Keratinocyte (primary cell): ENCODE measurements at regions not wholly inside any gene's neighbourhood (a gene's known extent, or its start where the extent isn't known, plus 50 kb on each side); places are given as distances from the start of the nearest gene placed in this dataset.
"Not testable (repeated sequence)": the region's sequence is repeated elsewhere in the genome, so short reads cannot be mapped to it uniquely, and the experiment has no call there.

ENCODE experiments used
- DNase-seq: peaks from one replicate; pipeline ENCODE4 v3.0.0-alpha.2; 2011; ENCODE audit warnings: low read depth, missing footprints, low spot score
- FAIRE-seq: peaks from 2 replicates; lab custom pipeline; 2011; peaks lifted over from hg19 to GRCh38; lab: Jason Lieb, UNC
- H2AFZ ChIP-seq: 2 replicates; pipeline ENCODE4 v1.6.0; 2012; ENCODE audit warnings: low read length, control low read depth, inconsistent platforms; ENCODE audit not compliant: control insufficient read depth
- H3K27ac ChIP-seq: 2 replicates; pipeline ENCODE4 v1.5.1; 2011; ENCODE audit warnings: low read length; ENCODE audit not compliant: control insufficient read depth, insufficient read depth
- H3K27me3 ChIP-seq: 3 replicates; pipeline ENCODE4 v1.6.0; 2011; ENCODE audit warnings: low read length; ENCODE audit not compliant: control insufficient read depth, insufficient read depth; ENCODE audit errors: extremely low read depth
- H3K36me3 ChIP-seq, 2 experiments: 2 replicates in 1 of 2; 3 replicates in 1 of 2; pipeline ENCODE4 v1.5.1; 2011; ENCODE audit warnings: low read length in 2 of 2, mild to moderate bottlenecking in 1 of 2; ENCODE audit not compliant: control insufficient read depth in 2 of 2, insufficient read depth in 2 of 2; ENCODE audit errors: extremely low read depth in 1 of 2
- H3K4me1 ChIP-seq: 3 replicates; pipeline ENCODE4 v1.5.1; 2011; ENCODE audit warnings: low read length; ENCODE audit not compliant: control insufficient read depth, insufficient read depth; ENCODE audit errors: extremely low read depth
- H3K4me2 ChIP-seq: 3 replicates; pipeline ENCODE4 v1.6.0; 2011; ENCODE audit warnings: low read depth, low read length; ENCODE audit not compliant: control insufficient read depth, insufficient read depth; ENCODE audit errors: extremely low read depth
- H3K4me3 ChIP-seq, 3 experiments: fragments of 200-600 bp in 1 of 3; sonication (generic) in 1 of 3; 2 replicates in 2 of 3; 3 replicates in 1 of 3; pipeline ENCODE4 v1.5.1; 2011 to 2016; ENCODE audit warnings: low read length in 3 of 3, mild to moderate bottlenecking in 3 of 3, control low read depth in 2 of 3, inconsistent platforms in 1 of 3, low read depth in 1 of 3, mixed read lengths in 1 of 3, mixed run types in 1 of 3, moderate library complexity in 1 of 3; ENCODE audit not compliant: control insufficient read depth in 2 of 3, insufficient read depth in 2 of 3; ENCODE audit errors: extremely low read depth in 1 of 3
- H3K79me2 ChIP-seq: 2 replicates; pipeline ENCODE4 v1.6.0; 2012; ENCODE audit warnings: low read length; ENCODE audit not compliant: control insufficient read depth, insufficient read depth
- H3K9ac ChIP-seq: 3 replicates; pipeline ENCODE4 v1.6.0; 2011; ENCODE audit warnings: low read length; ENCODE audit not compliant: control insufficient read depth, insufficient read depth; ENCODE audit errors: extremely low read depth
- H3K9me1 ChIP-seq: 3 replicates; pipeline ENCODE4 v1.6.0; 2011; ENCODE audit warnings: low read length; ENCODE audit not compliant: control insufficient read depth, insufficient read depth; ENCODE audit errors: extremely low read depth
- H3K9me3 ChIP-seq: 2 replicates; pipeline ENCODE4 v1.5.1; 2012; ENCODE audit warnings: low read depth, low read length; ENCODE audit not compliant: control insufficient read depth
- H4K20me1 ChIP-seq: 3 replicates; pipeline ENCODE4 v1.6.0; 2011; ENCODE audit warnings: low read length; ENCODE audit not compliant: control insufficient read depth, insufficient read depth; ENCODE audit errors: extremely low read depth
- EZH2 ChIP-seq: IDR thresholded peaks from one replicate; pipeline ENCODE4 v1.6.1; 2012; ENCODE audit warnings: inconsistent platforms, mild to moderate bottlenecking, low read length, moderate library complexity
- dilution Hi-C: fragments of 300-500 bp; cut with MboI; formaldehyde crosslinking; loops from one replicate; pipeline ENCODE4 v1.7.0; 2020; ENCODE audit warnings: low sequenced_read_pairs; ENCODE audit not compliant: extremely low pct_ligation_motif_present
- TF ChIP-seq, protein P1 (sequence below), 3 experiments: IDR thresholded peaks in 1 of 3; conservative IDR thresholded peaks in 1 of 3; optimal IDR thresholded peaks in 1 of 3; 2 replicates in 2 of 3; 3 replicates in 1 of 3; pipeline versions ENCODE3 to v1.5.1; 2011; ENCODE audit warnings: low read length in 3 of 3, mild to moderate bottlenecking in 3 of 3, moderate library complexity in 2 of 3, control low read depth in 1 of 3, inconsistent platforms in 1 of 3; ENCODE audit not compliant: insufficient read depth in 2 of 3; ENCODE audit errors: extremely low read depth in 1 of 3

DNA sequence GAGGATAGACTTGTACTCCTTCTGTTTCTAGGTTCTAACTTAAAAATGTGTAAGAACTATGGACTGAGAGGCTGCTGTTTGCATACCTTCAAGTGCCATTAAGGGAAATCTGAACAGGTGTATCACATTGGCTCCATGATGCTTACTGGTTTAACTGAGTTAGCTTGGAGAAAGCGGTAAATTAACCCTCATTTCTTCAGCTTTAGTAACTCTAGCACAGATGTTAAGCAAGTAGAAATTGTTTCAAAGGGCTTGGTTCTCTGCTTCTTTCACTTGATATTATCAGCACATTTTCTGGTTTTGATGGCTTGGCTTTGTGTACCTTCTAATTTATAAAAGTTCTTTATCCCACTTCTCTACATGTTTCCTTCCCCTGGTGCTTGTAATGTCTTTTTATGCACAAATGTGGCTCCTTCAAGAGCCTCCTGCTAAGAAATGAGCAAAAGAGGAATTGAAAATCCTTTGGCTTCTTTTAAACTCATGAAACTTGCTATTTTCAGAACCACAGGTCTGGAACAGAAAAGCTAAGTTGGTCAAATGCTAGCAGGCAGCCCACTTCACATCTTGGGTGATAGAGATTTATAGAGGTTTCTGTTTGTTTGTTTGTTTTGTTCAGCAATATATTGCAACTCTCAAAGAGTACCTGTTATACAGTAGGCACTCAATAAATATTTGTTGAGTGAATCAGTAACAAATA lies 249.9 kb upstream of the THUMPD2 start:
- peak; percentile 78 for FAIRE-seq
- no peak overlapping the region for H3K9ac ChIP-seq
- H3K27me3 ChIP-seq, result no peaks in the 10 kb centered on the region
- H2AFZ ChIP-seq, result no peak overlapping the region
- H3K4me2 ChIP-seq, result no peak overlapping the region
- dilution Hi-C loops, result no loop called here
- H3K36me3 ChIP-seq, result no peaks in the 10 kb centered on the region
- no peak overlapping the region for H3K4me3 ChIP-seq
- H3K27ac ChIP-seq, result no peak overlapping the region
- peaks cover 19% of the 10 kb centered on the region for H3K4me1 ChIP-seq
- no peaks in the 10 kb centered on the region for H3K9me3 ChIP-seq
- no peaks in the 10 kb centered on the region for H4K20me1 ChIP-seq
- no peaks in the 10 kb centered on the region for H3K9me1 ChIP-seq
- DNase-seq, result no peak
- H3K79me2 ChIP-seq, result no peaks in the 10 kb centered on the region
- no peak for TF ChIP-seq EZH2
- TF ChIP-seq, protein P1, sequence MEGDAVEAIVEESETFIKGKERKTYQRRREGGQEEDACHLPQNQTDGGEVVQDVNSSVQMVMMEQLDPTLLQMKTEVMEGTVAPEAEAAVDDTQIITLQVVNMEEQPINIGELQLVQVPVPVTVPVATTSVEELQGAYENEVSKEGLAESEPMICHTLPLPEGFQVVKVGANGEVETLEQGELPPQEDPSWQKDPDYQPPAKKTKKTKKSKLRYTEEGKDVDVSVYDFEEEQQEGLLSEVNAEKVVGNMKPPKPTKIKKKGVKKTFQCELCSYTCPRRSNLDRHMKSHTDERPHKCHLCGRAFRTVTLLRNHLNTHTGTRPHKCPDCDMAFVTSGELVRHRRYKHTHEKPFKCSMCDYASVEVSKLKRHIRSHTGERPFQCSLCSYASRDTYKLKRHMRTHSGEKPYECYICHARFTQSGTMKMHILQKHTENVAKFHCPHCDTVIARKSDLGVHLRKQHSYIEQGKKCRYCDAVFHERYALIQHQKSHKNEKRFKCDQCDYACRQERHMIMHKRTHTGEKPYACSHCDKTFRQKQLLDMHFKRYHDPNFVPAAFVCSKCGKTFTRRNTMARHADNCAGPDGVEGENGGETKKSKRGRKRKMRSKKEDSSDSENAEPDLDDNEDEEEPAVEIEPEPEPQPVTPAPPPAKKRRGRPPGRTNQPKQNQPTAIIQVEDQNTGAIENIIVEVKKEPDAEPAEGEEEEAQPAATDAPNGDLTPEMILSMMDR (optimal IDR thresholded peaks at IDR 0.05 in 1 of 3, IDR thresholded peaks at IDR 0.05 in 1 of 3, conservative IDR thresholded peaks at IDR 0.05 in 1 of 3; ENCODE audit: extremely low read depth in 1 of 3, insufficient read depth in 2 of 3, low read length in 3 of 3), result no peak

DNA sequence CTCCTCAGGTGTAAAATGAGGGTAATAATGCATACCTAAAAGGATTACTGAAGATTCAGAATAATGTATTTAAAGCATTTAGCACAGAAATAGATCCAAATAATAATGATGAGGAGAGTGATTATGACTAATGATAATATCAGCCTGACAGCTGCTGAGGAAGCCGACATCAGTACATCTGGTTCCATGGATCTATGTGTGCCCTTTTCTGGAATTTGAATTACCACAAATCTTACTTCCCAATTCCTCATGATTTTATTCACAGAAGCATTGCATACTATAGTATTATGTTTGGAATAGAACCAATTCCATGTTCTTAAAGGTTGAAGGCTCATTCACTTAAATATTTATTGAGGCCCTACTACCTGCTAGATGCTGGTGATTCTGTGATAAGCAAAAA lies 248.9 kb upstream of the THUMPD2 start:
- H3K4me2 ChIP-seq, result no peak overlapping the region
- no peak for TF ChIP-seq EZH2
- TF ChIP-seq, protein P1 (optimal IDR thresholded peaks at IDR 0.05 in 1 of 3, IDR thresholded peaks at IDR 0.05 in 1 of 3, conservative IDR thresholded peaks at IDR 0.05 in 1 of 3; ENCODE audit: extremely low read depth in 1 of 3, insufficient read depth in 2 of 3, low read length in 3 of 3), result no peak
- no peaks in the 10 kb centered on the region for H3K36me3 ChIP-seq
- no peaks in the 10 kb centered on the region for H3K9me3 ChIP-seq
- H3K4me1 ChIP-seq, result peaks cover 9% of the 10 kb centered on the region
- no peaks in the 10 kb centered on the region for H3K79me2 ChIP-seq
- H3K4me3 ChIP-seq, result no peak overlapping the region
- H4K20me1 ChIP-seq, result no peaks in the 10 kb centered on the region
- H2AFZ ChIP-seq, result no peak overlapping the region
- dilution Hi-C loops, result no loop called here
- no peak overlapping the region for H3K9ac ChIP-seq
- H3K27me3 ChIP-seq, result no peaks in the 10 kb centered on the region
- H3K9me1 ChIP-seq, result no peaks in the 10 kb centered on the region
- DNase-seq, result no peak
- no peak for FAIRE-seq
- no peak overlapping the region for H3K27ac ChIP-seq

DNA sequence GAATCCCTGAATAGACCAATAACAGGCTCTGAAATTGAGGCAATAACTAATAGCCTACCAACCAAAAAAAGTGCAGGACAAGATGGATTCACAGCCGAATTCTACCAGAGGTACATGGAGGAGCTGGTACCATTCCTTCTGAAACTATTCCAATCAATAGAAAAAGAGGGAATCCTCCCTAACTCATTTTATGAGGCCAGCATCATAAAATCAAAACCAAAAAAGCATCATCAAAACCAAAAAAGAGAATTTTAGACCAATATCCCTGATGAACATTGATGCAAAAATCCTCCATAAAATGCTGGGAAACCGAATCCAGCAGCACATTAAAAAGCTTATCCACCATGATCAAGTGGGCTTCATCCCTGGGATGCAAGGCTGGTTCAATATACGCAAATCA lies 246.2 kb upstream of the THUMPD2 start:
- H3K4me1 ChIP-seq, H2AFZ ChIP-seq, H3K4me2 ChIP-seq, FAIRE-seq, dilution Hi-C loops, H3K9ac ChIP-seq, DNase-seq, H3K27me3 ChIP-seq, H3K79me2 ChIP-seq, H3K4me3 ChIP-seq, H3K27ac ChIP-seq, H4K20me1 ChIP-seq, H3K36me3 ChIP-seq, H3K9me1 ChIP-seq: not testable (repeated sequence)
- peaks cover 10% of the 10 kb centered on the region for H3K9me3 ChIP-seq
